ENCODE measurements at regions not wholly inside any gene's neighbourhood (a gene's known extent, or its start where the extent isn't known, plus 50 kb on each side); places are given as distances from the start of the nearest gene placed in this dataset.

- Histone ChIP-seq H3K27ac (no peak overlapping the region), H3K27me3 (no peaks in the 10 kb centered on the region), H3K9me3 (no peaks in the 10 kb centered on the region), H3K4me3 (no peak overlapping the region), H3K36me3 (no peaks in the 10 kb centered on the region), H3K4me1 (no peaks in the 10 kb centered on the region)
- intact Hi-C loops (cut with DNase I; ENCODE audit: low total_unique reads), result no loop called here
- no peak for TF ChIP-seq POLR2A (IDR thresholded peaks at IDR 0.05)
- no peak for TF ChIP-seq CTCF (IDR thresholded peaks at IDR 0.05)
- no peak for TF ChIP-seq EP300 (IDR thresholded peaks at IDR 0.05; ENCODE audit: low read depth)
- no peak for TF ChIP-seq POLR2AphosphoS5 (IDR thresholded peaks at IDR 0.05)
- in situ Hi-C loops (cut with MboI; ENCODE audit: low pct_ligation_motif_present in 1 of 4, low pct_unique_long_range_greater_than_20kb in 1 of 4, low sequenced_read_pairs in 3 of 4), result no loop called here
- DNase-seq, result no peak
- 62% methylated on average over 3 of the region's 3 CpGs; no CpG with 5 or more reads in 1 of the 2 donors for WGBS, 2 donors (ENCODE audit: low coverage in 1 of 2)
Observed at GRCh38 chr5:62731022-62731421, 152.4 kb downstream of the LRRC70 start.

- no peaks in the 10 kb centered on the region for H3K4me1 ChIP-seq
- H3K9me3 ChIP-seq, result no peaks in the 10 kb centered on the region
- H3K4me3 ChIP-seq, result no peak overlapping the region
- in situ Hi-C loops (cut with MboI; ENCODE audit: low pct_ligation_motif_present in 1 of 4, low pct_unique_long_range_greater_than_20kb in 1 of 4, low sequenced_read_pairs in 3 of 4) (no loop called here), intact Hi-C loops (cut with DNase I; ENCODE audit: low total_unique reads) (no loop called here)
- 78 to 80% methylated on average over 1 to 2 of the region's 2 CpGs for WGBS, 2 donors (ENCODE audit: low coverage in 1 of 2)
- H3K27me3 ChIP-seq, result no peaks in the 10 kb centered on the region
- H3K36me3 ChIP-seq, result no peaks in the 10 kb centered on the region
- TF ChIP-seq POLR2AphosphoS5 (IDR thresholded peaks at IDR 0.05), result no peak
- TF ChIP-seq POLR2A (IDR thresholded peaks at IDR 0.05), result no peak
- no peak overlapping the region for H3K27ac ChIP-seq
- DNase-seq, result no peak
Observed at GRCh38 chr5:62729675-62730074, 151.1 kb downstream of the LRRC70 start.

GRCh38 chr5:62727861-62728260, 149.2 kb downstream of the LRRC70 start:
- Histone ChIP-seq H3K36me3 (no peaks in the 10 kb centered on the region), H3K4me1 (no peaks in the 10 kb centered on the region), H3K27me3 (no peaks in the 10 kb centered on the region), H3K4me3 (no peak overlapping the region), H3K9me3 (no peaks in the 10 kb centered on the region), H3K27ac (no peak overlapping the region)
- 73% methylated on average over 2 of the region's 2 CpGs; no CpG with 5 or more reads in 1 of the 2 donors for WGBS, 2 donors (ENCODE audit: low coverage in 1 of 2)
- no peak for DNase-seq
- in situ Hi-C loops (cut with MboI; ENCODE audit: low pct_ligation_motif_present in 1 of 4, low pct_unique_long_range_greater_than_20kb in 1 of 4, low sequenced_read_pairs in 3 of 4), result no loop called here
- intact Hi-C loops (cut with DNase I; ENCODE audit: low total_unique reads), result no loop called here
- TF ChIP-seq CTCF (IDR thresholded peaks at IDR 0.05), result no peak
- no peak for TF ChIP-seq POLR2A (IDR thresholded peaks at IDR 0.05)

GRCh38 chr5:62727184-62727583, 148.6 kb downstream of the LRRC70 start:
- WGBS, 2 donors (ENCODE audit: low coverage in 1 of 2), result 86 to 89% methylated on average over 3 of the region's 3 CpGs
- intact Hi-C loops (cut with DNase I; ENCODE audit: low total_unique reads) (no loop called here), in situ Hi-C loops (cut with MboI; ENCODE audit: low pct_ligation_motif_present in 1 of 4, low pct_unique_long_range_greater_than_20kb in 1 of 4, low sequenced_read_pairs in 3 of 4) (no loop called here)
- no peaks in the 10 kb centered on the region for H3K9me3 ChIP-seq
- no peaks in the 10 kb centered on the region for H3K36me3 ChIP-seq
- no peak for TF ChIP-seq EP300 (IDR thresholded peaks at IDR 0.05; ENCODE audit: low read depth)
- TF ChIP-seq POLR2A (IDR thresholded peaks at IDR 0.05), result no peak
- no peak for TF ChIP-seq CTCF (IDR thresholded peaks at IDR 0.05)
- no peak for TF ChIP-seq POLR2AphosphoS5 (IDR thresholded peaks at IDR 0.05)
- H3K27me3 ChIP-seq, result no peaks in the 10 kb centered on the region
- no peak overlapping the region for H3K4me3 ChIP-seq
- no peak overlapping the region for H3K27ac ChIP-seq
- no peaks in the 10 kb centered on the region for H3K4me1 ChIP-seq
- no peak for DNase-seq

GRCh38 chr5:62722360-62722759, 143.7 kb downstream of the LRRC70 start:
- intact Hi-C loops (cut with DNase I; ENCODE audit: low total_unique reads), result no loop called here
- Histone ChIP-seq H3K27me3 (no peaks in the 10 kb centered on the region), H3K9me3 (no peaks in the 10 kb centered on the region), H3K4me3 (no peak overlapping the region), H3K4me1 (no peaks in the 10 kb centered on the region), H3K27ac (no peak overlapping the region), H3K36me3 (no peaks in the 10 kb centered on the region)
- TF ChIP-seq POLR2AphosphoS5 (IDR thresholded peaks at IDR 0.05) (no peak), CTCF (IDR thresholded peaks at IDR 0.05) (no peak), EP300 (IDR thresholded peaks at IDR 0.05; ENCODE audit: low read depth) (no peak), POLR2A (IDR thresholded peaks at IDR 0.05) (no peak)
- WGBS, 2 donors (ENCODE audit: low coverage in 1 of 2), result 86% methylated on average over 9 of the region's 9 CpGs
- in situ Hi-C loops (cut with MboI; ENCODE audit: low pct_ligation_motif_present in 1 of 4, low pct_unique_long_range_greater_than_20kb in 1 of 4, low sequenced_read_pairs in 3 of 4), result no loop called here
- DNase-seq, result no peak

Measured in transverse colon (tissue), 4 donors.